ENCODE measurements at regions not wholly inside any gene's neighbourhood (a gene's known extent, or its start where the extent isn't known, plus 50 kb on each side); places are given as distances from the start of the nearest gene placed in this dataset.

- FAIRE-seq, result peak; percentile 6
Observed at GRCh38 chr5:33120671-33121070, 320.1 kb upstream of the TARS1 start.

More at GRCh38 chr5:33120671-33121070, 320.1 kb upstream of the TARS1 start:
- H3K9ac ChIP-seq (ENCODE audit: insufficient read depth in 1 of 2, low read depth in 2 of 2, low read length in 2 of 2), result no peak overlapping the region
- 3% methylated on average over 3 of the region's 3 CpGs for WGBS (ENCODE audit: insufficient coverage, low coverage, missing lambda C conversion rate)
- ATAC-seq (no peak), DNase-seq (ENCODE audit: extremely low read depth in 1 of 4, low spot score in 3 of 4) (no peak)
- H3K36me3 ChIP-seq (ENCODE audit: control insufficient read depth, insufficient read depth, low read length), result no peaks in the 10 kb centered on the region
- H4K20me1 ChIP-seq (replicated peaks; ENCODE audit: control insufficient read depth, insufficient read depth, low read length), result no peaks in the 10 kb centered on the region
- H3K4me1 ChIP-seq (replicated peaks in 1 of 2; ENCODE audit: control insufficient read depth in 2 of 2, insufficient read depth in 2 of 2, low read length in 2 of 2), result no peaks in the 10 kb centered on the region
- H3K27me3 ChIP-seq (ENCODE audit: control insufficient read depth in 2 of 2, insufficient read depth in 2 of 2, low read length in 2 of 2), result no peaks in the 10 kb centered on the region
- intact Hi-C loops (cut with micrococcal nuclease), result no loop called here
- in situ Hi-C loops (cut with MboI), result no loop called here
- TF ChIP-seq ZNF212 (CRISPR knock-in tag; IDR thresholded peaks at IDR 0.05) (no peak), REST (IDR thresholded peaks at IDR 0.05; ENCODE audit: borderline replicate concordance) (no peak), REST (CRISPR knock-in tag; IDR thresholded peaks at IDR 0.05; ENCODE audit: low read depth) (no peak), FOXP4 (CRISPR knock-in tag; IDR thresholded peaks at IDR 0.05; ENCODE audit: borderline replicate concordance) (no peak), NFIC (IDR thresholded peaks at IDR 0.05) (no peak)
- CTCF ChIA-PET (ENCODE audit: low intra/inter-chr PET ratio), result interaction anchor here (0.8 kb wide), 1 partner anchor 1290 kb away, joined by 3 read pairs; no protein-coding TSS in a partner anchor
- H3K9me1 ChIP-seq (ENCODE audit: control insufficient read depth, insufficient read depth, low read length), result no peaks in the 10 kb centered on the region
- POLR2A ChIA-PET, result no interaction called here
- H3K79me2 ChIP-seq (ENCODE audit: control insufficient read depth, insufficient read depth, low read length), result no peaks in the 10 kb centered on the region
- H3K27ac ChIP-seq (ENCODE audit: extremely low read depth, low read depth, low read length), result no peak overlapping the region
- H3K4me2 ChIP-seq (ENCODE audit: insufficient read depth, low read length), result no peak overlapping the region
- H3K9me3 ChIP-seq (replicated peaks; ENCODE audit: control insufficient read depth, insufficient read depth, low read depth, low read length), result no peaks in the 10 kb centered on the region
- H3K4me3 ChIP-seq, result no peak overlapping the region
- H2AFZ ChIP-seq (ENCODE audit: low read depth, low read length), result no peak overlapping the region
- BruUV-seq (replicated peaks), result no TSS peak
